ENCODE measurements at regions not wholly inside any gene's neighbourhood (a gene's known extent, or its start where the extent isn't known, plus 50 kb on each side); places are given as distances from the start of the nearest gene placed in this dataset.

DNA sequence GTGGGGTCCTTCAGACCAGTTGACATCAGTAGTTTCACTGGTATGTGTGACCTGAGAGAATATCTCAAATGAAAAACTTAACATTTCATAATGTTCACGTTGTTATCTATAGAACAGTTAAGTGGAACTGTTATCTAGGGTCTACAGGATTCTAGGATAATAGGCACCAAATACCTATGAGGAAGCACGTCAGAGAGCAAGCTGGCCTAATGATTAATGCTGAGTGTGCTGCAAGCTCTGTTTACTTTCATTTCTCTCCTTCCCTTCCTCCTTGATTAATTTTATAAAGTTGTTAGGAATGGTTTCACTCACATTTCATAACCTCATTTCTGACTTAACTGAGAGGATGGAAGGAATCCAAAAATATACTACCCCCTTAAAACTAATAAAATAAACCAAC is 362.5 kb upstream of the ZNF717 start:
- Histone ChIP-seq H3K36me3 (no peaks in the 10 kb centered on the region), H3K27me3 (no peaks in the 10 kb centered on the region), H3K27ac (no peak overlapping the region), H3K9me3 (peaks cover 0 to 3% of the 10 kb centered on the region in 2 donors), H3K4me3 (no peak overlapping the region), H3K4me1 (no peaks in the 10 kb centered on the region)
- intact Hi-C loops (cut with DNase I; ENCODE audit: low total_unique reads) (no loop called here), in situ Hi-C loops (cut with MboI; ENCODE audit: low pct_ligation_motif_present in 1 of 4, low pct_unique_long_range_greater_than_20kb in 1 of 4, low sequenced_read_pairs in 3 of 4) (no loop called here)
- DNase-seq, result no peak
- WGBS, 2 donors (ENCODE audit: low coverage in 1 of 2), result 46 to 65% methylated on average over 2 of the region's 2 CpGs
- no peak for TF ChIP-seq POLR2AphosphoS5 (IDR thresholded peaks at IDR 0.05)

DNA sequence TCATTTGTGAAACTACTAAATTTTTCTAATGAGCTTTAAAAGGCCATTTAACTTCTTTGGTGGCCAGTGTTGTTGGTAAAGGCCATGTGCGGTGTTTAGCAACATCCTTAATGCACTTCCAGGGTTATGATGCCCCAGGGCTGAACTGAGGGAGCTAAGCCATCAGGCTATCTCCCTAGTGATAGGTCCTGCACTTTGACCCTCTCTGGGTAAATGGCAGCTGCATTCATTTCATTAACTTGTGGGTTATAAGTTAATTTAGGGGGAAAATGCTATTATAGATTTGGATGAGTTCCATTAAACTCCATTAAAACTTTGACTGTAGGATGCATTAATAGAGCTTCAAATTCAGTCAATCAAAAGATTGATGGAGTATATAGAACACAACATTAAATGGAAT is 366.7 kb upstream of the ZNF717 start:
- WGBS, 2 donors (ENCODE audit: low coverage in 1 of 2), result 88% methylated on average over 1 of the region's 1 CpG
- H3K4me3 ChIP-seq, result no peak overlapping the region
- DNase-seq, result no peak
- no peaks in the 10 kb centered on the region for H3K27me3 ChIP-seq
- intact Hi-C loops (cut with DNase I; ENCODE audit: low total_unique reads) (loop anchor here (2.0 kb wide), 1 partner anchor 25 kb away; no protein-coding TSS in a partner anchor), in situ Hi-C loops (cut with MboI; ENCODE audit: low pct_ligation_motif_present in 1 of 4, low pct_unique_long_range_greater_than_20kb in 1 of 4, low sequenced_read_pairs in 3 of 4) (no loop called here)
- no peak overlapping the region for H3K27ac ChIP-seq
- no peaks in the 10 kb centered on the region for H3K36me3 ChIP-seq
- H3K4me1 ChIP-seq, result no peaks in the 10 kb centered on the region
- no peak for TF ChIP-seq POLR2AphosphoS5 (IDR thresholded peaks at IDR 0.05)
- no peak for TF ChIP-seq EP300 (IDR thresholded peaks at IDR 0.05; ENCODE audit: low read depth)
- TF ChIP-seq CTCF (IDR thresholded peaks at IDR 0.05), result no peak
- peaks cover 0 to 3% of the 10 kb centered on the region in 2 donors for H3K9me3 ChIP-seq

- in situ Hi-C loops (cut with MboI; ENCODE audit: low pct_ligation_motif_present in 1 of 4, low pct_unique_long_range_greater_than_20kb in 1 of 4, low sequenced_read_pairs in 3 of 4), result no loop called here
- no peak overlapping the region for H3K4me3 ChIP-seq
- DNase-seq, result no peak
- H3K4me1 ChIP-seq, result no peaks in the 10 kb centered on the region
- H3K27ac ChIP-seq, result no peak overlapping the region
- no peaks in the 10 kb centered on the region for H3K9me3 ChIP-seq
- TF ChIP-seq EP300 (IDR thresholded peaks at IDR 0.05; ENCODE audit: low read depth) (no peak), CTCF (IDR thresholded peaks at IDR 0.05) (no peak), POLR2A (IDR thresholded peaks at IDR 0.05) (no peak), POLR2AphosphoS5 (IDR thresholded peaks at IDR 0.05) (no peak)
- H3K36me3 ChIP-seq, result no peaks in the 10 kb centered on the region
- intact Hi-C loops (cut with DNase I; ENCODE audit: low total_unique reads), result no loop called here
- no peaks in the 10 kb centered on the region for H3K27me3 ChIP-seq
Measured at GRCh38 chr3:76161856-76162255, 376.5 kb upstream of the ZNF717 start.

- WGBS, 2 donors (ENCODE audit: low coverage in 1 of 2), result 65 to 88% methylated on average over 2 to 3 of the region's 3 CpGs
- Histone ChIP-seq H3K9me3 (no peaks in the 10 kb centered on the region), H3K27ac (no peak overlapping the region), H3K36me3 (no peaks in the 10 kb centered on the region), H3K4me3 (no peak overlapping the region), H3K4me1 (no peaks in the 10 kb centered on the region), H3K27me3 (no peaks in the 10 kb centered on the region)
- no peak for DNase-seq
- intact Hi-C loops (cut with DNase I; ENCODE audit: low total_unique reads) (no loop called here), in situ Hi-C loops (cut with MboI; ENCODE audit: low pct_ligation_motif_present in 1 of 4, low pct_unique_long_range_greater_than_20kb in 1 of 4, low sequenced_read_pairs in 3 of 4) (no loop called here)
- TF ChIP-seq CTCF (IDR thresholded peaks at IDR 0.05) (no peak), POLR2A (IDR thresholded peaks at IDR 0.05) (no peak), POLR2AphosphoS5 (IDR thresholded peaks at IDR 0.05) (no peak), EP300 (IDR thresholded peaks at IDR 0.05; ENCODE audit: low read depth) (no peak)
Measured at GRCh38 chr3:76171647-76172046, 386.3 kb upstream of the ZNF717 start.

GRCh38 chr3:76177610-76178009 is 392.3 kb upstream of the ZNF717 start:
- 68 to 80% methylated on average over 1 to 4 of the region's 4 CpGs for WGBS, 2 donors (ENCODE audit: low coverage in 1 of 2)
- Histone ChIP-seq H3K4me3 (no peak overlapping the region), H3K36me3 (no peaks in the 10 kb centered on the region), H3K27ac (no peak overlapping the region), H3K9me3 (no peaks in the 10 kb centered on the region), H3K4me1 (no peaks in the 10 kb centered on the region), H3K27me3 (no peaks in the 10 kb centered on the region)
- no peak for DNase-seq
- intact Hi-C loops (cut with DNase I; ENCODE audit: low total_unique reads), result loop anchor here (2.0 kb wide), 1 partner anchor 25 kb away; no protein-coding TSS in a partner anchor
- TF ChIP-seq POLR2A (IDR thresholded peaks at IDR 0.05) (no peak), CTCF (IDR thresholded peaks at IDR 0.05) (no peak), POLR2AphosphoS5 (IDR thresholded peaks at IDR 0.05) (no peak), EP300 (IDR thresholded peaks at IDR 0.05; ENCODE audit: low read depth) (no peak)
- in situ Hi-C loops (cut with MboI; ENCODE audit: low pct_ligation_motif_present in 1 of 4, low pct_unique_long_range_greater_than_20kb in 1 of 4, low sequenced_read_pairs in 3 of 4), result no loop called here

All from transverse colon (tissue), 4 donors.